ENCODE measurements at regions not wholly inside any gene's neighbourhood (a gene's known extent, or its start where the extent isn't known, plus 50 kb on each side); places are given as distances from the start of the nearest gene placed in this dataset.
A peak's percentile ranks its signal among the peaks of the same experiment; 100 is the strongest.

- no peak for TF ChIP-seq CTCF (IDR thresholded peaks at IDR 0.05; ENCODE audit: control extremely low read depth, extremely low read depth)
- 63 to 70% methylated on average over 11 of the region's 11 CpGs for WGBS, 2 donors
- Histone ChIP-seq H3K9ac (ENCODE audit: insufficient read depth in 1 of 2, low read length in 2 of 2) (no peak overlapping the region), H3K27ac (ENCODE audit: low read depth in 1 of 2, low read length in 1 of 2) (no peak overlapping the region), H3K4me3 (no peak overlapping the region), H3K36me3 (ENCODE audit: control insufficient read depth in 4 of 4, insufficient read depth in 4 of 4, low read length in 4 of 4) (no peaks in the 10 kb centered on the region), H3K9me3 (ENCODE audit: control insufficient read depth in 4 of 4, insufficient read depth in 3 of 4, low read length in 3 of 4) (peaks cover 0 to 4% (median 0%) of the 10 kb centered on the region in 4 donors), H3K27me3 (ENCODE audit: control insufficient read depth in 3 of 3, insufficient read depth in 3 of 3, low read length in 2 of 3) (no peaks in the 10 kb centered on the region), H3K4me1 (ENCODE audit: control insufficient read depth in 5 of 5, insufficient read depth in 5 of 5, low read length in 5 of 5) (peaks cover 0 to 36% (median 10%) of the 10 kb centered on the region in 5 donors)
- DNase-seq = peak; percentile 76 to 95 (median 88)
- ATAC-seq (ENCODE audit: insufficient read depth, low FRiP score) = no peak
Observed at GRCh38 chr18:11283479-11284161, 134.3 kb upstream of the PIEZO2 start.

- Histone ChIP-seq H3K27me3 (ENCODE audit: control insufficient read depth in 3 of 3, insufficient read depth in 3 of 3, low read length in 2 of 3) (no peaks in the 10 kb centered on the region), H3K4me1 (ENCODE audit: control insufficient read depth in 5 of 5, insufficient read depth in 5 of 5, low read length in 5 of 5) (peaks cover 0 to 18% (median 3%) of the 10 kb centered on the region in 5 donors), H3K27ac (ENCODE audit: low read depth in 1 of 2, low read length in 1 of 2) (no peak overlapping the region), H3K36me3 (ENCODE audit: control insufficient read depth in 4 of 4, insufficient read depth in 4 of 4, low read length in 4 of 4) (no peaks in the 10 kb centered on the region), H3K4me3 (no peak overlapping the region), H3K9me3 (ENCODE audit: control insufficient read depth in 4 of 4, insufficient read depth in 3 of 4, low read length in 3 of 4) (peaks cover 0 to 6% (median 0%) of the 10 kb centered on the region in 4 donors), H3K9ac (ENCODE audit: insufficient read depth in 1 of 2, low read length in 2 of 2) (no peak overlapping the region)
- DNase-seq = no peak
- TF ChIP-seq CTCF (IDR thresholded peaks at IDR 0.05; ENCODE audit: control extremely low read depth, extremely low read depth) = no peak
- WGBS, 2 donors = 81 to 87% methylated on average over 3 of the region's 3 CpGs
- no peak for ATAC-seq (ENCODE audit: insufficient read depth, low FRiP score)
Observed at GRCh38 chr18:11279461-11279860, 130.1 kb upstream of the PIEZO2 start.

DNA sequence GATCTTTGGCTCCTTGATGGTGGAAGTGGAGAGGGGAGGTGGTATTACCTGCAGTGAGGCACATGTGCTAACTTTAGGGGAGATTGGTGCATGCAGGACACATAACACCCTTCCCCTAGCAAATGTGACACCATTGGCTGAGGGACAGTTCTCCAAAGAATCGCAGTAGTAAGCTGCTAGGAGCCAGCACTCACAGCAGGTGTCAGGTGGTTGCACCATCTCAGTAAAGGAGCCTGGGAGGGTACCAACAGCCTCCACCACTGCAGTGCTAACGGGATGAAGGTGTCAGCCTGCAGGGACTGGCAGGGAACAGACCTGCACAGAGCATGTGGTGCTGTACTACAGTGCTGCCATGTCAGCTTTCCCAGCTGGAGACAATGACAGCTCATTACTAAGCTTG, 127.3 kb upstream of the PIEZO2 start:
- 72 to 81% methylated on average over 2 of the region's 2 CpGs for WGBS, 2 donors
- no peak overlapping the region for H3K9ac ChIP-seq (ENCODE audit: insufficient read depth in 1 of 2, low read length in 2 of 2)
- peaks cover 0 to 5% (median 0%) of the 10 kb centered on the region in 5 donors for H3K4me1 ChIP-seq (ENCODE audit: control insufficient read depth in 5 of 5, insufficient read depth in 5 of 5, low read length in 5 of 5)
- H3K27ac ChIP-seq (ENCODE audit: low read depth in 1 of 2, low read length in 1 of 2) = no peak overlapping the region
- DNase-seq = no peak
- no peaks in the 10 kb centered on the region for H3K36me3 ChIP-seq (ENCODE audit: control insufficient read depth in 4 of 4, insufficient read depth in 4 of 4, low read length in 4 of 4)
- H3K27me3 ChIP-seq (ENCODE audit: control insufficient read depth in 3 of 3, insufficient read depth in 3 of 3, low read length in 2 of 3) = no peaks in the 10 kb centered on the region
- ATAC-seq (ENCODE audit: insufficient read depth, low FRiP score) = no peak
- no peak for TF ChIP-seq CTCF (IDR thresholded peaks at IDR 0.05; ENCODE audit: control extremely low read depth, extremely low read depth)
- peaks cover 0 to 3% (median 0%) of the 10 kb centered on the region in 4 donors for H3K9me3 ChIP-seq (ENCODE audit: control insufficient read depth in 4 of 4, insufficient read depth in 3 of 4, low read length in 3 of 4)
- H3K4me3 ChIP-seq = no peak overlapping the region
